ENCODE measurements at regions not wholly inside any gene's neighbourhood (a gene's known extent, or its start where the extent isn't known, plus 50 kb on each side); places are given as distances from the start of the nearest gene placed in this dataset.

GRCh38 chr16:64866021-64866420 is 255.8 kb downstream of the CDH11 start:
- Histone ChIP-seq H3K4me2 (ENCODE audit: low read length) (no peak overlapping the region), H3K27ac (ENCODE audit: low read depth, low read length) (no peak overlapping the region)

DNA sequence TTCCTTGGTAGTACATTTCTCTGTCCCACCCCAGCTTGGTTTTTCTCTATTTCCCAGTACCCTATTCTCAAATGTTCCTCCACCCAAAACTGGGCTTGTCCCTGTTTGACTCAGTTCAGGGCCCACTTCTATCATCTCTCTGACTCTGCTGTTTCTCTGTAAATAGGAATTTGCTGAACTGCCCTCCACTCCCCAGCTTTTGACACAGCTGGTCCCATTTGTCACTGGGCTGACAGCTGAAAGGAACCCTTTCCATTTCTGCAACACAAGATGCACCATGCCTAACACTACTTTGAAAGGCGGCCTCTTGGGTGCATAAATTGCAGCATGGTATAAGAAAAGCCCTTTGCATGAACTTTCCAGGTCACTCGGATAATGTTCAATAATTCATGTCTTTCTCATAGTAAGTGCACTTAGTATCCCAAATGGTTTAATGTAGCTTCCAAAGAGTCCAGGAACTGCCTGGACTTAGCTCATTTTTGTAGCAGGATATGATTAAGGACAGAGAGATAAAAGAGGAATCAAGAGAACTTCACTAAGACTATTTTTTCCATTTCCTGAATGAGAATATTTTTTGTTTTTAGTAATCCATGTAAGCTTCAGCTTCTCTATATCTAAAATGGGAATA is 256.7 kb downstream of the CDH11 start:
- no peaks in the 10 kb centered on the region for H3K79me2 ChIP-seq (ENCODE audit: control insufficient read depth, low read length)
- no peaks in the 10 kb centered on the region for H3K9me3 ChIP-seq (ENCODE audit: control insufficient read depth, insufficient read depth, low read length)
- H3K9me2 ChIP-seq (replicated peaks; ENCODE audit: control insufficient read depth, low read length): no peaks in the 10 kb centered on the region
- H3K36me3 ChIP-seq (ENCODE audit: control insufficient read depth, low read length): no peaks in the 10 kb centered on the region
- H3F3A ChIP-seq (ENCODE audit: control insufficient read depth, insufficient read depth): no peaks in the 10 kb centered on the region
- H3K4me1 ChIP-seq (ENCODE audit: control insufficient read depth, low read length): peaks cover 12% of the 10 kb centered on the region
- TF ChIP-seq CTCF (IDR thresholded peaks at IDR 0.05; ENCODE audit: low read depth, low read length, poor library complexity, severe bottlenecking): no peak
- TF ChIP-seq EZH2phosphoT487 (IDR thresholded peaks at IDR 0.05; ENCODE audit: borderline replicate concordance, low read length): no peak
- H4K20me1 ChIP-seq (ENCODE audit: control insufficient read depth, insufficient read depth, low read depth, low read length): no peaks in the 10 kb centered on the region
- no peak overlapping the region for H3K4me3 ChIP-seq (ENCODE audit: low read length)
- no peaks in the 10 kb centered on the region for H3K27me3 ChIP-seq (ENCODE audit: control insufficient read depth, low read length)
- no peak overlapping the region for H3K4me2 ChIP-seq (ENCODE audit: low read length)
- H3K27ac ChIP-seq (ENCODE audit: low read depth, low read length): no peak overlapping the region

More at GRCh38 chr16:64866021-64866420, 255.8 kb downstream of the CDH11 start:
- Histone ChIP-seq H4K20me1 (ENCODE audit: control insufficient read depth, insufficient read depth, low read depth, low read length) (no peaks in the 10 kb centered on the region), H3K27me3 (ENCODE audit: control insufficient read depth, low read length) (no peaks in the 10 kb centered on the region), H3K79me2 (ENCODE audit: control insufficient read depth, low read length) (no peaks in the 10 kb centered on the region), H3K4me3 (ENCODE audit: low read length) (no peak overlapping the region), H3K9me3 (ENCODE audit: control insufficient read depth, insufficient read depth, low read length) (no peaks in the 10 kb centered on the region), H3K9me2 (replicated peaks; ENCODE audit: control insufficient read depth, low read length) (no peaks in the 10 kb centered on the region), H3F3A (ENCODE audit: control insufficient read depth, insufficient read depth) (no peaks in the 10 kb centered on the region), H3K4me1 (ENCODE audit: control insufficient read depth, low read length) (peaks cover 14% of the 10 kb centered on the region), H3K36me3 (ENCODE audit: control insufficient read depth, low read length) (no peaks in the 10 kb centered on the region)
- TF ChIP-seq EZH2phosphoT487 (IDR thresholded peaks at IDR 0.05; ENCODE audit: borderline replicate concordance, low read length): no peak
- no peak for TF ChIP-seq CTCF (IDR thresholded peaks at IDR 0.05; ENCODE audit: low read depth, low read length, poor library complexity, severe bottlenecking)

- Histone ChIP-seq H3K4me2 (ENCODE audit: low read length) (no peak overlapping the region), H4K20me1 (ENCODE audit: control insufficient read depth, insufficient read depth, low read depth, low read length) (no peaks in the 10 kb centered on the region), H3K4me1 (ENCODE audit: control insufficient read depth, low read length) (peaks cover 4% of the 10 kb centered on the region), H3K4me3 (ENCODE audit: low read length) (no peak overlapping the region), H3K79me2 (ENCODE audit: control insufficient read depth, low read length) (no peaks in the 10 kb centered on the region), H3K36me3 (ENCODE audit: control insufficient read depth, low read length) (no peaks in the 10 kb centered on the region), H3K9me3 (ENCODE audit: control insufficient read depth, insufficient read depth, low read length) (no peaks in the 10 kb centered on the region), H3F3A (ENCODE audit: control insufficient read depth, insufficient read depth) (no peaks in the 10 kb centered on the region), H3K27me3 (ENCODE audit: control insufficient read depth, low read length) (no peaks in the 10 kb centered on the region), H3K27ac (ENCODE audit: low read depth, low read length) (no peak overlapping the region), H3K9me2 (replicated peaks; ENCODE audit: control insufficient read depth, low read length) (no peaks in the 10 kb centered on the region)
- TF ChIP-seq EZH2phosphoT487 (IDR thresholded peaks at IDR 0.05; ENCODE audit: borderline replicate concordance, low read length): no peak
- TF ChIP-seq CTCF (IDR thresholded peaks at IDR 0.05; ENCODE audit: low read depth, low read length, poor library complexity, severe bottlenecking): no peak
Measured at GRCh38 chr16:64864232-64864809, 257.5 kb downstream of the CDH11 start.

Measured in DOHH2 (cell line).